ENCODE measurements at regions not wholly inside any gene's neighbourhood (a gene's known extent, or its start where the extent isn't known, plus 50 kb on each side); places are given as distances from the start of the nearest gene placed in this dataset.
"Not testable (repeated sequence)": the region's sequence is repeated elsewhere in the genome, so short reads cannot be mapped to it uniquely, and the experiment has no call there.

GRCh38 chr7:41391818-41392217, 311.1 kb downstream of the INHBA start:
- no peak overlapping the region for H3K27ac Mint-ChIP-seq
- no peak for DNase-seq
- no peak overlapping the region for H3K4me3 Mint-ChIP-seq
- no peaks in the 10 kb centered on the region for H3K27me3 Mint-ChIP-seq
- H3K4me1 Mint-ChIP-seq, result no peaks in the 10 kb centered on the region
- peaks cover 0 to 5% of the 10 kb centered on the region in 2 donors for H3K9me3 Mint-ChIP-seq
- H3K36me3 Mint-ChIP-seq, result no peaks in the 10 kb centered on the region
- ATAC-seq (replicated peaks), result no peak

- not testable (repeated sequence) for H3K27ac Mint-ChIP-seq; ATAC-seq (replicated peaks); H3K4me1 Mint-ChIP-seq; H3K36me3 Mint-ChIP-seq; DNase-seq; H3K9me3 Mint-ChIP-seq; H3K27me3 Mint-ChIP-seq; H3K4me3 Mint-ChIP-seq
Observed at GRCh38 chr7:41388933-41389332, 314.0 kb downstream of the INHBA start.

DNA sequence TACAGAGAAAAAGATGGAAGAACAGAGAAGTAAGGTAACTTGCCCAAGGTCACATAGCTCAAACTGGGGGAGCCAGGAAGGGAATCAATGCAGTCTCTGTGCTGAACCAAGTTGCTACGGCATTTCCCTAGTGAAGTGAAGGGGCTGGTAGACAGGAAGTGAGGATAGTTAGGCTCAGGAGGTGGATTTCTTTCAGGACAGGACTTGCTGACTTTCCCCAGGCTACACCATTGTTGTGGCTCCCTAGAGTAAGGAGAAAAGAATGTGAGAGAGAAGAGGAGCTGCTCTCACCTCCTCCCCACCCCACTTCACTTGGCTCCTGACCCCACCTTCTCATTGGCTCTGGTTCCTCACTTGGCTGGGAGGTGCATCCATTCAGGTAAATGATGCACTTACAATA, 316.9 kb downstream of the INHBA start:
- no peaks in the 10 kb centered on the region for H3K27me3 Mint-ChIP-seq
- H3K4me1 Mint-ChIP-seq, result peaks cover 0 to 2% of the 10 kb centered on the region in 2 donors
- H3K4me3 Mint-ChIP-seq, result no peak overlapping the region
- H3K9me3 Mint-ChIP-seq, result peaks cover 0 to 1% of the 10 kb centered on the region in 2 donors
- ATAC-seq (replicated peaks) (no peak), DNase-seq (no peak)
- no peak overlapping the region for H3K27ac Mint-ChIP-seq
- no peaks in the 10 kb centered on the region for H3K36me3 Mint-ChIP-seq

DNA sequence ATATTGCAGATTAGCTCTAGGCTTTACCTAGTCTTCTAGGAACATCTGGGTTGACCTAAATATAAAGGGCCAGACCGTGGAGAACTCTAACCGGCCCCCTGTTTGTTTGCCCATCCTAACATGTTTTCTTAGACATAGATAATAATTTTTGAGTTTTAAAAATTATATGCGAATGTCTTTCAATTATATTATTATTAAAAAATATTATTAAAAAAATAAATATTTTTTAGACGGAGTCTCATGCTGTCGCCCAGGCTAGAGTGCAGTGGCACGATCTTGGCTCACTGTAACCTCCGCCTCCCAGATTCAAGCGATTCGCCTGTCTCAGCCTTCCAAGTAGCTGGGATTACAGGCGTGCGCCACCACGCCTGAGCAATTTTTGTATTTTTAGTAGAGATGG, 318.5 kb downstream of the INHBA start:
- no peak overlapping the region for H3K27ac Mint-ChIP-seq
- no peak for DNase-seq
- H3K4me3 Mint-ChIP-seq, result no peak overlapping the region
- ATAC-seq (replicated peaks), result no peak
- peaks cover 0 to 2% of the 10 kb centered on the region in 2 donors for H3K4me1 Mint-ChIP-seq
- H3K9me3 Mint-ChIP-seq, result peaks cover 0 to 1% of the 10 kb centered on the region in 2 donors
- H3K27me3 Mint-ChIP-seq, result no peaks in the 10 kb centered on the region
- no peaks in the 10 kb centered on the region for H3K36me3 Mint-ChIP-seq

- no peaks in the 10 kb centered on the region for H3K9me3 Mint-ChIP-seq
- H3K27ac Mint-ChIP-seq, result no peak overlapping the region
- no peaks in the 10 kb centered on the region for H3K27me3 Mint-ChIP-seq
- H3K36me3 Mint-ChIP-seq, result no peaks in the 10 kb centered on the region
- H3K4me1 Mint-ChIP-seq, result peaks cover 0 to 2% of the 10 kb centered on the region in 2 donors
- ATAC-seq (replicated peaks), result no peak
- no peak for DNase-seq
- no peak overlapping the region for H3K4me3 Mint-ChIP-seq
Observed at GRCh38 chr7:41383596-41383995, 319.3 kb downstream of the INHBA start.

- Mint-ChIP-seq H3K27me3 (no peaks in the 10 kb centered on the region), H3K4me1 (no peaks in the 10 kb centered on the region), H3K36me3 (no peaks in the 10 kb centered on the region), H3K9me3 (no peaks in the 10 kb centered on the region), H3K27ac (no peak overlapping the region), H3K4me3 (no peak overlapping the region)
- ATAC-seq (replicated peaks) (no peak), DNase-seq (no peak)
Observed at GRCh38 chr7:41378156-41378555, 324.7 kb downstream of the INHBA start.

GRCh38 chr7:41375582-41375981, 327.3 kb downstream of the INHBA start:
- Mint-ChIP-seq H3K9me3 (no peaks in the 10 kb centered on the region), H3K27ac (no peak overlapping the region), H3K4me1 (no peaks in the 10 kb centered on the region), H3K4me3 (no peak overlapping the region), H3K27me3 (no peaks in the 10 kb centered on the region), H3K36me3 (no peaks in the 10 kb centered on the region)
- DNase-seq (no peak), ATAC-seq (replicated peaks) (no peak)

DNA sequence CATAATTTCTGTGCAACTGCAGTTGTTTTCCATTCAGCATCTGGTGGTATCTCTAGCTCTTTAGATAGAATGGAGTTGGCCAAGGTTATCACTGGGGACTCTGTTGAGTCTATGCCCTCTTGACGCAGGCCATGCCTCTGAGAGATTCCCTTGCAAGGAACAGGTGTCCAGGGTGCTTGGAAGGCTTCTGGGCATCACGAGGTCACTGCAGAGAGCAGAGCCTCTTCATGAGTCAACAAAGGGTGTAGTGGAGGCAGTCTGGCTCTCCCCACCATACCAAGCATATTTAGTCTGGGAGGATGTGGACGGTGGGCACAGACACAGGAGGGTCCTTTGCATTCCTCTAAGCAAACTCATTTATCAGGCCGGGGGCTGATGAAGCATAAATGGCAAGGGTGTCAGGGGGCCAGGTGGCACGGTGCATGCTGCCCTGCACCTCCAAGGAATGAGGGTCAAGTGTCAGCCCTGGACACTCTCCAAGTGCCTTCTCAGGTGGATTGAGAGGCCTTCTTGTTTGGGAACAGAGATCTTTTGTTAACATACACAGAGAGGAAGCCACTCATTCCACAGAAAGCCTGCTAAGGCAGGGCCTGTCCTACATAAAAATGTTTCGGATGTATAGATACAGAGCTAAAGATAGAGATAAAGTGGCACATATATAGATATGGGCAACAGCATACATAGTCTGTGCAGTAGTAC, 328.6 kb downstream of the INHBA start:
- Mint-ChIP-seq H3K27ac (no peak overlapping the region), H3K27me3 (no peaks in the 10 kb centered on the region), H3K9me3 (peaks cover 3 to 4% of the 10 kb centered on the region in 2 donors), H3K4me1 (no peaks in the 10 kb centered on the region), H3K36me3 (no peaks in the 10 kb centered on the region), H3K4me3 (no peak overlapping the region)
- DNase-seq, result no peak
- no peak for ATAC-seq (replicated peaks)

- ATAC-seq (replicated peaks), result no peak
- DNase-seq, result no peak
- Mint-ChIP-seq H3K36me3 (peaks cover 0 to 5% of the 10 kb centered on the region in 2 donors), H3K9me3 (peaks cover 9 to 12% of the 10 kb centered on the region in 2 donors), H3K4me1 (no peaks in the 10 kb centered on the region), H3K27ac (no peak overlapping the region), H3K4me3 (no peak overlapping the region), H3K27me3 (no peaks in the 10 kb centered on the region)
Observed at GRCh38 chr7:41367967-41368882, 334.7 kb downstream of the INHBA start.

- H3K9me3 Mint-ChIP-seq, result no peaks in the 10 kb centered on the region
- no peak overlapping the region for H3K27ac Mint-ChIP-seq
- no peaks in the 10 kb centered on the region for H3K27me3 Mint-ChIP-seq
Observed at GRCh38 chr7:41351091-41351490, 351.8 kb downstream of the INHBA start.

DNA sequence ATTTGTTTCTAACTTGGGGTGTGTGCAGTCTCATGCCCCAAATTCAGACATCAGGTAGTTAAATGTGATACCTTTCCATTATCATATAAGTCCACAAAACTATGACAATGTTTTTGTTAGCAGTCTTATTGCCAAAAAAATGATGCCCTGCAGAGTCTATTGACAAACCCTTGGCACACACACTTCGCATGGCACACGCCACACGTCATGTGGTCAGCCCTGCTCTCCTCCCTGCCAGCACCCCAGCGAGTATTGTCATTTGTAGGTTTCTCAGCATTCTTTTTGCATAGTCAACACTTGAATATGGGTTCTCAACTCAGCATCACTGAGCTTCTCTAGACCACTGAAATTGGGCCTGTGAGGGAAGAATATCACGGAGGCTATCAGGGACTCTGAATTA, 356.0 kb downstream of the INHBA start:
- Mint-ChIP-seq H3K4me3 (no peak overlapping the region), H3K27ac (no peak overlapping the region), H3K4me1 (no peaks in the 10 kb centered on the region), H3K36me3 (no peaks in the 10 kb centered on the region), H3K9me3 (no peaks in the 10 kb centered on the region), H3K27me3 (peaks cover 6 to 7% of the 10 kb centered on the region in 2 donors)
- DNase-seq, result no peak
- ATAC-seq (replicated peaks), result no peak

More at GRCh38 chr7:41351091-41351490, 351.8 kb downstream of the INHBA start:
- Mint-ChIP-seq H3K36me3 (no peaks in the 10 kb centered on the region), H3K4me1 (no peaks in the 10 kb centered on the region), H3K4me3 (no peak overlapping the region)
- no peak for ATAC-seq (replicated peaks)
- no peak for DNase-seq

GRCh38 chr7:41339913-41340676, 362.8 kb downstream of the INHBA start:
- H3K4me3 Mint-ChIP-seq, result no peak overlapping the region

DNA sequence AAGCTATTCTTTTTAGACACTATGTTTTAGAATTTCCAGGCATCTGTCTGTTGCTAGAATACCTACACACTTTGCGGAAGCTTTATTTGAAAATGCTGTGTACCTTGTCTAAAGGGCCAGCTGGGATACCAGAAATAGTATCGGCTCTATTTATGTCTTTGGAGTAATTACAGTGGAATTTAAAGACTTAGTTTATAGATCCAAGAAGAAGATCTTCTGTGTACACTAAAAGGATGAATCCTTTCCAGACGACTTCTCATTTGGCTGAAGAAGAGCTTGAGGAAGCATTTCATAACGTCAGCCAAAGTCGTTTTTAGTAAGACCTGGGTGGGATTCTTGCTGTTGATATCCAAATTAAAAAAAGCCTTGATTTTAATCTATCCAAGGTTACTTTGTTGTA, 365.9 kb downstream of the INHBA start:
- Mint-ChIP-seq H3K9me3 (peaks cover 0 to 2% of the 10 kb centered on the region in 2 donors), H3K4me1 (no peaks in the 10 kb centered on the region), H3K36me3 (no peaks in the 10 kb centered on the region), H3K27ac (no peak overlapping the region), H3K4me3 (no peak overlapping the region), H3K27me3 (no peaks in the 10 kb centered on the region)
- no peak for DNase-seq
- no peak for ATAC-seq (replicated peaks)

More at GRCh38 chr7:41339913-41340676, 362.8 kb downstream of the INHBA start:
- no peak for ATAC-seq (replicated peaks)
- H3K27me3 Mint-ChIP-seq, result peaks cover 6 to 7% of the 10 kb centered on the region in 2 donors
- no peaks in the 10 kb centered on the region for H3K4me1 Mint-ChIP-seq
- H3K9me3 Mint-ChIP-seq, result peaks cover 0 to 2% of the 10 kb centered on the region in 2 donors
- H3K27ac Mint-ChIP-seq, result no peak overlapping the region
- no peaks in the 10 kb centered on the region for H3K36me3 Mint-ChIP-seq
- no peak for DNase-seq

DNA sequence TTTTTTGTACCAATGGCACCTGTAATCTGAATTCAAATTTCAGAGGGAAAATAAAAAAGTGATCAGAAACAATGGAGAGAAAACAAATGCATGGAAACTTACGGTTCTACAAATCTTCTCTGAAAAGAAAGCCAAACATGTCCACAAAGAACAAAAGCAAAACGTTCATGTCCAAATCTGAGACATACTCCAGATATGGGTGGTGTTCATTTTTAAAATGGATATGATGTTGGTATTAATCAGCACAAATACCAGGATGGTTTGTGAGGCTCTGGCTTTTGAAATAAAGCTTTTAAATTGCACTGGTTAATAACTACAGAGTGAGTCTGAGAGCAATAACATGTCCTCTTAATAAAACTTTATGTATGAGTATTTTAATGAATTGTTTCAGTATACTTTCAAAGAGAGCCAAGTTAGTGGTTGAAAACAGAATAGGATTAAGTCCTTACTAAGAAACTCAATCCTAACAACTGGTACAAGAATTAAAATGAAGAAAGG, 366.4 kb downstream of the INHBA start:
- no peaks in the 10 kb centered on the region for H3K36me3 Mint-ChIP-seq
- ATAC-seq (replicated peaks) (no peak), DNase-seq (no peak)
- H3K27me3 Mint-ChIP-seq, result no peaks in the 10 kb centered on the region
- no peak overlapping the region for H3K4me3 Mint-ChIP-seq
- no peaks in the 10 kb centered on the region for H3K9me3 Mint-ChIP-seq
- no peak overlapping the region for H3K27ac Mint-ChIP-seq
- no peaks in the 10 kb centered on the region for H3K4me1 Mint-ChIP-seq

Data from stimulated activated naive B cell treated with anti-CD40 and anti-IgM and Interleukin-4, amounts not matched to agents 10 μg/mL and 1 μg/mL and 100 μg/mL, for 72 hours (primary cell).